IMR-90 (cell line): ENCODE measurements at regions not wholly inside any gene's neighbourhood (a gene's known extent, or its start where the extent isn't known, plus 50 kb on each side); places are given as distances from the start of the nearest gene placed in this dataset.

Experiments used
- CEBPB ChIP-seq: IDR thresholded peaks from 2 replicates; pipeline ENCODE4 v1.6.1; 2012; ENCODE audit warnings: low read depth, low read length, improper control_type of control experiment
- MXI1 ChIP-seq: IDR thresholded peaks from 2 replicates; pipeline ENCODE4 v1.6.1; 2012; ENCODE audit warnings: low read depth, mild to moderate bottlenecking, low read length, moderate library complexity, borderline replicate concordance
- POLR2A ChIP-seq: IDR thresholded peaks from 2 replicates; pipeline ENCODE4 v1.6.1; 2012; ENCODE audit warnings: mild to moderate bottlenecking, low read depth, low read length
- SMC3 ChIP-seq: fragments of 150-350 bp; IDR thresholded peaks from 2 replicates; pipeline ENCODE4 v1.6.1; 2016; ENCODE audit warnings: low read depth, mild to moderate bottlenecking, antibody characterized with exemption, low read length, moderate library complexity
- TF ChIP-seq, protein P1 (sequence below): fragments of 150-350 bp; IDR thresholded peaks from 2 replicates; pipeline ENCODE4 v1.6.1; 2016; ENCODE audit warnings: low read depth, mild to moderate bottlenecking, low read length, moderate library complexity, borderline replicate concordance
- TF ChIP-seq, protein P2 (sequence below): conservative IDR thresholded peaks from 2 replicates; pipeline ENCODE4 v1.5.1; 2012; ENCODE audit warnings: mild to moderate bottlenecking, low read depth, low read length, improper control_type of control experiment

DNA sequence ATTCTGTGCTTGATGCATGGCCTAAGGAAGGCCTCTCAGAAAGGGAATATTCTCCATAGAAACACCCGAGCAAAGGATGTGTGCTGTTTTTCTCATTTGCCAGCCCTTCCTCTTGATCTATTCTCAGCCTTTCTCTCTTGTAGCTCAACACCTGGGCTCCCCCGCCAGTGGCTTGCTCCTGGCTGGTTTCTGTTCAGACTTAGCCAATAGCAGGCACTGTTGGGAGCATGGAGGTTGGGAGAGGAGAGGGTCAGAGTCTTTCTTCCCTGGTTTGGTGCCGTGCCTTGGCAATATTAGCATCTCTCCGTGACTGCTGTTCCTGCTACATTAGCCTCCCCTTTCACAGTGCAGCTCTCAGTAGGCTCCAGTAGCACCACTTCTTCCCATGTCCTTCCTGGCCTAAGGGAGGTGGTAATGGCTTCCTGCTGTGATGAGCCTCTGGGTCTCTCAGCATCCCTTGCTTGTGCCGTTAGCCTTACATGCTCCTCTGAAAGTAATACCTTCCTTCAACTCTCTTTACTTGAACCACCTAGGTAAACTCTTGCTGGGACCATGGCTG lies 269.7 kb upstream of the GAS1 start:
- TF ChIP-seq POLR2A: no peak
- TF ChIP-seq, protein P1, sequence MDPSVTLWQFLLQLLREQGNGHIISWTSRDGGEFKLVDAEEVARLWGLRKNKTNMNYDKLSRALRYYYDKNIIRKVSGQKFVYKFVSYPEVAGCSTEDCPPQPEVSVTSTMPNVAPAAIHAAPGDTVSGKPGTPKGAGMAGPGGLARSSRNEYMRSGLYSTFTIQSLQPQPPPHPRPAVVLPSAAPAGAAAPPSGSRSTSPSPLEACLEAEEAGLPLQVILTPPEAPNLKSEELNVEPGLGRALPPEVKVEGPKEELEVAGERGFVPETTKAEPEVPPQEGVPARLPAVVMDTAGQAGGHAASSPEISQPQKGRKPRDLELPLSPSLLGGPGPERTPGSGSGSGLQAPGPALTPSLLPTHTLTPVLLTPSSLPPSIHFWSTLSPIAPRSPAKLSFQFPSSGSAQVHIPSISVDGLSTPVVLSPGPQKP: no peak
- TF ChIP-seq, protein P2, sequence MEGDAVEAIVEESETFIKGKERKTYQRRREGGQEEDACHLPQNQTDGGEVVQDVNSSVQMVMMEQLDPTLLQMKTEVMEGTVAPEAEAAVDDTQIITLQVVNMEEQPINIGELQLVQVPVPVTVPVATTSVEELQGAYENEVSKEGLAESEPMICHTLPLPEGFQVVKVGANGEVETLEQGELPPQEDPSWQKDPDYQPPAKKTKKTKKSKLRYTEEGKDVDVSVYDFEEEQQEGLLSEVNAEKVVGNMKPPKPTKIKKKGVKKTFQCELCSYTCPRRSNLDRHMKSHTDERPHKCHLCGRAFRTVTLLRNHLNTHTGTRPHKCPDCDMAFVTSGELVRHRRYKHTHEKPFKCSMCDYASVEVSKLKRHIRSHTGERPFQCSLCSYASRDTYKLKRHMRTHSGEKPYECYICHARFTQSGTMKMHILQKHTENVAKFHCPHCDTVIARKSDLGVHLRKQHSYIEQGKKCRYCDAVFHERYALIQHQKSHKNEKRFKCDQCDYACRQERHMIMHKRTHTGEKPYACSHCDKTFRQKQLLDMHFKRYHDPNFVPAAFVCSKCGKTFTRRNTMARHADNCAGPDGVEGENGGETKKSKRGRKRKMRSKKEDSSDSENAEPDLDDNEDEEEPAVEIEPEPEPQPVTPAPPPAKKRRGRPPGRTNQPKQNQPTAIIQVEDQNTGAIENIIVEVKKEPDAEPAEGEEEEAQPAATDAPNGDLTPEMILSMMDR: no peak
- no peak for TF ChIP-seq SMC3
- TF ChIP-seq CEBPB: no peak
- TF ChIP-seq MXI1: no peak
